DOHH2 (cell line): ENCODE measurements at regions not wholly inside any gene's neighbourhood (a gene's known extent, or its start where the extent isn't known, plus 50 kb on each side); places are given as distances from the start of the nearest gene placed in this dataset.

Source experiments
- H3F3A ChIP-seq: fragments of 200-600 bp; sonication (generic), shearing (Covaris generic); 2 replicates; pipeline ENCODE4 v1.6.0; 2016; ENCODE audit warnings: antibody characterized with exemption, mild to moderate bottlenecking; ENCODE audit not compliant: control insufficient read depth, insufficient read depth
- H3K27ac ChIP-seq: fragments of 200-600 bp; sonication (generic); 2 replicates; pipeline ENCODE4 v1.5.1; 2014; ENCODE audit warnings: low read depth, mild to moderate bottlenecking, low read length, moderate library complexity
- H3K27me3 ChIP-seq: fragments of 200-600 bp; sonication (generic); 2 replicates; pipeline ENCODE4 v1.6.1; 2014; ENCODE audit warnings: mild to moderate bottlenecking, low read length, mixed read lengths; ENCODE audit not compliant: control insufficient read depth
- H3K36me3 ChIP-seq: fragments of 200-600 bp; sonication (generic); 2 replicates; pipeline ENCODE4 v1.6.1; 2014; ENCODE audit warnings: mild to moderate bottlenecking, low read length, moderate library complexity, mixed read lengths; ENCODE audit not compliant: control insufficient read depth
- H3K4me1 ChIP-seq: fragments of 200-600 bp; sonication (generic); 2 replicates; pipeline ENCODE4 v1.6.1; 2014; ENCODE audit warnings: mild to moderate bottlenecking, low read length, mixed read lengths; ENCODE audit not compliant: control insufficient read depth
- H3K4me2 ChIP-seq: fragments of 200-600 bp; sonication (generic); 2 replicates; pipeline ENCODE4 v1.6.0; 2014; ENCODE audit warnings: mild to moderate bottlenecking, low read length, moderate library complexity
- H3K4me3 ChIP-seq: fragments of 200-600 bp; sonication (generic); 2 replicates; pipeline ENCODE4 v1.5.1; 2014; ENCODE audit warnings: mild to moderate bottlenecking, low read length, mixed read lengths
- H3K79me2 ChIP-seq: fragments of 200-600 bp; sonication (generic); 2 replicates; pipeline ENCODE4 v1.6.1; 2014; ENCODE audit warnings: mild to moderate bottlenecking, low read length, mixed read lengths; ENCODE audit not compliant: control insufficient read depth
- H3K9me2 ChIP-seq: fragments of 200-600 bp; sonication (generic); replicated peaks from 2 replicates; pipeline ENCODE4 v1.6.1; 2014; ENCODE audit warnings: mild to moderate bottlenecking, low read length, mixed read lengths; ENCODE audit not compliant: control insufficient read depth
- H3K9me3 ChIP-seq: fragments of 200-600 bp; sonication (generic); 2 replicates; pipeline ENCODE4 v1.6.1; 2014; ENCODE audit warnings: antibody characterized with exemption, low read length, mixed read lengths; ENCODE audit not compliant: control insufficient read depth, insufficient read depth
- H4K20me1 ChIP-seq: fragments of 200-600 bp; sonication (generic); 2 replicates; pipeline ENCODE4 v1.6.0; 2014; ENCODE audit warnings: low read depth, mild to moderate bottlenecking, antibody characterized with exemption, low read length, moderate library complexity; ENCODE audit not compliant: control insufficient read depth, insufficient read depth
- CTCF ChIP-seq: fragments of 200-600 bp; sonication (generic); IDR thresholded peaks from one replicate; pipeline ENCODE4 v1.5.1; 2014; ENCODE audit warnings: antibody characterized with exemption, mild to moderate bottlenecking, low read depth, low read length; ENCODE audit not compliant: poor library complexity, severe bottlenecking
- EZH2phosphoT487 ChIP-seq: fragments of 200-600 bp; sonication (generic); IDR thresholded peaks from 2 replicates; pipeline ENCODE4 v1.6.1; 2017; ENCODE audit warnings: borderline replicate concordance, mild to moderate bottlenecking, antibody characterized with exemption, low read length, moderate library complexity, mixed read lengths

GRCh38 chr5:152804179-152804578 lies 399.1 kb upstream of the NMUR2 start:
- H3K4me3 ChIP-seq: no peak overlapping the region
- H3K36me3 ChIP-seq: no peaks in the 10 kb centered on the region
- H3K9me3 ChIP-seq: no peaks in the 10 kb centered on the region
- no peak overlapping the region for H3K27ac ChIP-seq
- no peaks in the 10 kb centered on the region for H4K20me1 ChIP-seq
- H3K4me1 ChIP-seq: no peaks in the 10 kb centered on the region
- TF ChIP-seq EZH2phosphoT487: no peak
- TF ChIP-seq CTCF: no peak
- H3K27me3 ChIP-seq: no peaks in the 10 kb centered on the region
- no peaks in the 10 kb centered on the region for H3K79me2 ChIP-seq
- no peak overlapping the region for H3K4me2 ChIP-seq
- no peaks in the 10 kb centered on the region for H3F3A ChIP-seq
- no peaks in the 10 kb centered on the region for H3K9me2 ChIP-seq

DNA sequence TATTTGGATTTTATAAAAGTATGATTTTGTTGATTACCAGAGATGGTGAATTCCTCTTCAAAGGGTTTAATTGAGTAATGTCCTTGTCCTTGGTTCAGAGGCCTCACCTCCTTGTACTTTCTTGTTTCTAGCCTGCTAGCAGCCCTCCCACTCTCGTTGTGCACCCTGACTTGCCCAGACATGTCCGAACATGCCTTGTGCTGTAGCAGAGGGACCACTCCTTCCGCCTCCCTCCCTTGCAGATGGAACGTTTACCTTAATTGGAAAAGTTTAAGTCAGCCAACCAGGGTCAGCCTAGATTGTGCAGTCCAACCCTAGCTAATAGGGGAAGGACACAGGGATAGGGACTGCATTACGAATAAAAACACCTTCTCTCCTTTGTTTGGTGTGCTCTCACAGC lies 406.9 kb upstream of the NMUR2 start:
- Histone ChIP-seq H3K27me3 (no peaks in the 10 kb centered on the region), H3F3A (no peaks in the 10 kb centered on the region), H4K20me1 (no peaks in the 10 kb centered on the region), H3K79me2 (no peaks in the 10 kb centered on the region), H3K4me1 (no peaks in the 10 kb centered on the region), H3K4me2 (no peak overlapping the region), H3K4me3 (no peak overlapping the region), H3K27ac (no peak overlapping the region), H3K9me3 (no peaks in the 10 kb centered on the region), H3K9me2 (no peaks in the 10 kb centered on the region), H3K36me3 (no peaks in the 10 kb centered on the region)
- no peak for TF ChIP-seq CTCF
- no peak for TF ChIP-seq EZH2phosphoT487

- TF ChIP-seq CTCF (no peak), EZH2phosphoT487 (no peak)
- H3K27me3 ChIP-seq: no peaks in the 10 kb centered on the region
- H3K36me3 ChIP-seq: no peaks in the 10 kb centered on the region
- H4K20me1 ChIP-seq: no peaks in the 10 kb centered on the region
- H3K9me3 ChIP-seq: no peaks in the 10 kb centered on the region
- no peak overlapping the region for H3K27ac ChIP-seq
- no peaks in the 10 kb centered on the region for H3K4me1 ChIP-seq
- H3K9me2 ChIP-seq: no peaks in the 10 kb centered on the region
- H3K79me2 ChIP-seq: no peaks in the 10 kb centered on the region
- H3K4me3 ChIP-seq: no peak overlapping the region
- no peak overlapping the region for H3K4me2 ChIP-seq
- no peaks in the 10 kb centered on the region for H3F3A ChIP-seq
Observed at GRCh38 chr5:152813526-152813925, 408.4 kb upstream of the NMUR2 start.

DNA sequence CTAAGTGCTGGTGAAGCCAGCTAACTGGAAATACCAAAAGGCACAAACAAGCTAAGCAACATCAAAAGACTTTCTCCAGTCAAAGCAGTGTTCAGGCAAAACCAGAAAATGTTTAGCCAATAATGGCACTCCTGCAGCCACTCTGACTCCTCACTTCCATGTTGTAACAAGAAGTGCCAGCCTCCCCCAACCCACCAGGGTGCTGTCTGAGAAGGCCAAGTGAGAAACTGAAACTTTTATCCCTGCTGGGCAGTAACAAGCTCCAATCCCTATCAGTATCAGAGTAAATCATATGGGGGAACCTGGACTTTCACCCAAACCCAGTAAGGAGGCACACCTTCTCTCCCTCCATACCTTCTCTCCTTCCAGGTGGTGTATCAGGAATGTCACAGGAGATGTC lies 414.8 kb upstream of the NMUR2 start:
- Histone ChIP-seq H3K27ac (no peak overlapping the region), H3K4me3 (no peak overlapping the region), H3K36me3 (no peaks in the 10 kb centered on the region), H3K9me2 (no peaks in the 10 kb centered on the region), H3K4me1 (no peaks in the 10 kb centered on the region), H3K79me2 (no peaks in the 10 kb centered on the region), H3K4me2 (no peak overlapping the region), H3F3A (no peaks in the 10 kb centered on the region), H4K20me1 (no peaks in the 10 kb centered on the region), H3K27me3 (no peaks in the 10 kb centered on the region), H3K9me3 (no peaks in the 10 kb centered on the region)
- TF ChIP-seq EZH2phosphoT487: no peak
- TF ChIP-seq CTCF: no peak
